Esophagus muscularis mucosa (tissue), 4 donors: ENCODE measurements at regions not wholly inside any gene's neighbourhood (a gene's known extent, or its start where the extent isn't known, plus 50 kb on each side); places are given as distances from the start of the nearest gene placed in this dataset.

Source experiments
- DNase-seq: peaks from one replicate; pipeline ENCODE4 v3.0.0-alpha.2; 2017; ENCODE audit errors: extremely low spot score
- H3K27ac ChIP-seq, 4 donors: fragments of 200-600 bp; sonication (generic); replicated peaks in 1 of 4; 1 replicate in 3 of 4; 2 replicates in 1 of 4; pipeline ENCODE4 v1.5.1; 2016 to 2019; ENCODE audit warnings: mild to moderate bottlenecking in 1 of 4
- H3K27me3 ChIP-seq, 4 donors: fragments of 200-600 bp; sonication (generic); one replicate each; pipeline versions ENCODE4 v1.5.1 to v1.6.0; 2016 to 2019
- H3K36me3 ChIP-seq, 4 donors: fragments of 200-600 bp; sonication (generic); one replicate each; pipeline ENCODE4 v1.5.1; 2016 to 2019
- H3K4me1 ChIP-seq, 4 donors: fragments of 200-600 bp; sonication (generic); one replicate each; pipeline ENCODE4 v1.5.1; 2016 to 2019
- H3K4me3 ChIP-seq, 4 donors: fragments of 200-600 bp; sonication (generic); 1 replicate in 2 of 4; 2 replicates in 2 of 4; pipeline ENCODE4 v1.5.1; 2016 to 2019; ENCODE audit warnings: mild to moderate bottlenecking in 4 of 4, moderate library complexity in 1 of 4
- H3K9me3 ChIP-seq, 4 donors: fragments of 200-600 bp; sonication (generic); 1 replicate in 3 of 4; 2 replicates in 1 of 4; pipeline ENCODE4 v1.5.1; 2016 to 2019
- EP300 ChIP-seq: sonication (generic); formaldehyde crosslinking; IDR thresholded peaks from one replicate; pipeline ENCODE4 v1.6.1; 2017; ENCODE audit warnings: antibody characterized with exemption
- POLR2A ChIP-seq: fragments of 450-650 bp; IDR thresholded peaks from one replicate; pipeline ENCODE4 v1.6.1; 2017; ENCODE audit warnings: antibody characterized with exemption, moderate library complexity, mild to moderate bottlenecking, low read depth
- POLR2AphosphoS5 ChIP-seq, 2 donors: sonication (generic); formaldehyde crosslinking; IDR thresholded peaks; one replicate each; pipeline ENCODE4 v1.6.1; 2017; ENCODE audit warnings: antibody characterized with exemption in 2 of 2
- WGBS: methylation state at CpG from one replicate; pipeline ENCODE4 v1.1.5; 2018; 5-methylcytosine and 5-hydroxymethylcytosine counted together
- intact Hi-C: fragments of 100-400 bp; cut with DNase I; formaldehyde crosslinking; loops from one replicate; pipeline ENCODE4 v1.15.1; 2023
- TF ChIP-seq, protein P1 (sequence below), 3 experiments: fragments of 200-600 bp in 2 of 3; fragments of 450-650 bp in 1 of 3; sonication (generic) in 2 of 3; IDR thresholded peaks; one replicate each; pipeline ENCODE4 v1.5.1; 2017 to 2019; ENCODE audit warnings: antibody characterized with exemption in 3 of 3, mild to moderate bottlenecking in 2 of 3, moderate library complexity in 1 of 3

DNA sequence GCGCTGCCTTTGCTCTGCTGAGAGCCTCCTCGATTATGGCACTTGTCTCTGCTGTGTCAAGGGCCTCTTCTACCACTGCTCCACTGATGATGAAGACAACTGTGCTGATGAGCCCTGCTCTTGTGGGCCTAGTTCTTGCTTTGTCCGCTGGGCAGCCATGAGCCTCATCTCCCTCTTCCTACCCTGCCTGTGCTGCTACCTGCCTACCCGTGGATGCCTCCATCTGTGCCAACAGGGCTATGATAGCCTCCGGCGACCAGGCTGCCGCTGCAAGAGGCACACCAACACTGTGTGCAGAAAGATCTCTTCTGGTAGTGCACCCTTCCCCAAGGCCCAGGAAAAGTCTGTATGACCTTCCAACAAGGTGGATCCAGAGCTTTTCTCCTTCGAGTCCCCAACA lies 106.8 kb upstream of the VAMP7 start:
- no peaks in the 10 kb centered on the region for H3K36me3 ChIP-seq
- H3K4me1 ChIP-seq = no peaks in the 10 kb centered on the region
- intact Hi-C loops = no loop called here
- no peak for DNase-seq
- no peaks in the 10 kb centered on the region for H3K27me3 ChIP-seq
- TF ChIP-seq, protein P1, sequence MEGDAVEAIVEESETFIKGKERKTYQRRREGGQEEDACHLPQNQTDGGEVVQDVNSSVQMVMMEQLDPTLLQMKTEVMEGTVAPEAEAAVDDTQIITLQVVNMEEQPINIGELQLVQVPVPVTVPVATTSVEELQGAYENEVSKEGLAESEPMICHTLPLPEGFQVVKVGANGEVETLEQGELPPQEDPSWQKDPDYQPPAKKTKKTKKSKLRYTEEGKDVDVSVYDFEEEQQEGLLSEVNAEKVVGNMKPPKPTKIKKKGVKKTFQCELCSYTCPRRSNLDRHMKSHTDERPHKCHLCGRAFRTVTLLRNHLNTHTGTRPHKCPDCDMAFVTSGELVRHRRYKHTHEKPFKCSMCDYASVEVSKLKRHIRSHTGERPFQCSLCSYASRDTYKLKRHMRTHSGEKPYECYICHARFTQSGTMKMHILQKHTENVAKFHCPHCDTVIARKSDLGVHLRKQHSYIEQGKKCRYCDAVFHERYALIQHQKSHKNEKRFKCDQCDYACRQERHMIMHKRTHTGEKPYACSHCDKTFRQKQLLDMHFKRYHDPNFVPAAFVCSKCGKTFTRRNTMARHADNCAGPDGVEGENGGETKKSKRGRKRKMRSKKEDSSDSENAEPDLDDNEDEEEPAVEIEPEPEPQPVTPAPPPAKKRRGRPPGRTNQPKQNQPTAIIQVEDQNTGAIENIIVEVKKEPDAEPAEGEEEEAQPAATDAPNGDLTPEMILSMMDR (IDR thresholded peaks at IDR 0.05) = no peak
- TF ChIP-seq EP300 (no peak), POLR2A (no peak), POLR2AphosphoS5 (IDR thresholded peaks at IDR 0.05) (no peak)
- no peak overlapping the region for H3K4me3 ChIP-seq
- H3K27ac ChIP-seq = no peak overlapping the region
- no peaks in the 10 kb centered on the region for H3K9me3 ChIP-seq
- 69% methylated on average over 8 of the region's 8 CpGs for whole genome bisulfite sequencing

DNA sequence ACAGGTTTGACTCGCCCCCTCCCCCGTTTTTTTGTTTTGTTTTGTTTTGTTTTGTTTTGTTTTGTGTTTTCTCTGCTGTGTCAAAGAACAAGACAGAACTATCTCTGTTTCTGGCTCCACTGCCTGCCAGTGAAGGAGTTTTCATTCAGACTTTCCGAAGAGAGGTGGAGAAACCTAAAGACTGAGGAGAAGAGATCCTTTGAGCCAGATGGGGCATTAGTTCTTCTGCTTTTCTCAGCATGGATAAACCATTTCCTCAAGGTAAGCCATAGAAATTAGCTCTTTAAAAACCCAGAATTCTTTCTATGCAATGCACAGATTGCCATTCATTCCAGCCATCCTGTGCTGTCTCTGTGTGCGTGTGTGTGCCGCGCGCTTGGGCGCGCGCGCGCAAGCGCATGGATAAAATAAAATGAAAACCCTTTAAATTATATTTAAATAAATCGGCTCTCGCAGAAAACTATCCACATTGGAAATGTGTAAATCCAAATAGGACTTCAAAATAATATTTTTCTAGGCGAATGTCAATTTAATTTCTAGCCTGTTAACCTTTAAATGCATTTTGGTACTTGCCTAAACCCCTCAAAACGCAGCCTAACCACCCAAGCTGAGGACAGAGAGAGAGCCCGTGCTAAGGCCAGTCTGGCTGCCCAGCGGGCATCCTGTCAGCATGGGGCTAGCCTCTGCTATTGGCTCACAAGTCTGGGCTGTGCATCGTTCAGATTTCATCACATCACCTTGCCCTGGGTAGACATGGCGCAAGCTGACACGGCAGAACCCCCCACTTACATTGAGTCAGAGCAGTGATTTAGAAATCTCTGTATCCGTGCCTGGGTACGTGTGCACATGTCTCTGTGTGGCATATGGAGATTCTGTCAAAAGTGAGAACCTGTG lies 113.0 kb upstream of the VAMP7 start:
- Histone ChIP-seq H3K27ac (no peak overlapping the region), H3K36me3 (no peaks in the 10 kb centered on the region), H3K27me3 (no peaks in the 10 kb centered on the region), H3K4me3 (peak overlapping the region; percentile 47 to 59 (median 50)), H3K9me3 (no peaks in the 10 kb centered on the region), H3K4me1 (peaks cover 0 to 7% (median 3%) of the 10 kb centered on the region in 4 donors)
- 59% methylated on average over 22 of the region's 24 CpGs for whole genome bisulfite sequencing
- TF ChIP-seq EP300 = no peak
- intact Hi-C loops = loop anchor here (10.0 kb wide), 1 partner anchor 63 kb away; no protein-coding TSS in a partner anchor
- DNase-seq = no peak

DNA sequence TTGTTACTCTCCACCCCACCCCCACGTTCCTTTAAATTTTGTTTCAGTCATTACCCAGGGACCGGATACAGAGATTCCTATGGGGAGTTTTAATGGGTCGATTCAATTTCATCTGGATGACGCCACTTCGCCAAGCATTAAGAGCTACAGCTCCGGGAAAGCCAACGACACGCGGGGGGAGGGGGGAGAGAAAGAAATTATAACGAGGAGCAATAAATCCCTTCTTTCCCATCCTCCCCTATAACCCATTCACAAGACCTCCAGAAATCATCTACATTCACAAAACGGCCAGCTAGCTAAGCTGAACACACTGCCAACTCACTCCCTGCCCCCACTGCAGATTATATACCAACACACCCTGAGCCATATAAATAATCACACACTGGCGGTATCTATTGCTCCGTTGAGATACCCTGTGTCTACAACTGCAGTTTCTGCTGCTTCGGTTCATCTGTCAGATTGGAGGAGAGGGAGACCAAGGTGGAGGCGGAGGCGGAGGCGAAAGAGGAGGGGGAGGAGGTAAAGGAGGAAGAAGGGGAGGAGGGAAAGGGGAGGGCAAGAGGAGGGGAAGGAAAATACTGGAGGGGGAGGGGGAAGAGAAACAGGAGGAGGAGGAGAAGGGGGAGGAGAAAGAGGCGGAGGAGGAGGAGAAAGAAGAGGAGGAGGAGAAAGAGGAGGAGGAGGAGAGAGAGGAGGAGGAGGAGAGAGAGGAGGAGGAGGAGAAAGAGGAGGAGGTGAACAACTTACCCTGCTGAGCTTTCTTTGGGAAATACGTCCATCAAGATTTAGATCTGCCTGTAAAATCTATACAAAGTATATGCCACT lies 113.9 kb upstream of the VAMP7 start:
- Histone ChIP-seq H3K4me1 (peaks cover 0 to 7% (median 3%) of the 10 kb centered on the region in 4 donors), H3K27me3 (no peaks in the 10 kb centered on the region), H3K36me3 (no peaks in the 10 kb centered on the region), H3K9me3 (no peaks in the 10 kb centered on the region), H3K4me3 (peak overlapping the region; percentile 47 to 59 (median 50)), H3K27ac (peak overlapping the region; percentile 40 to 66 (median 52))
- WGBS = 37% methylated on average over 19 of the region's 19 CpGs
- no peak for DNase-seq
- intact Hi-C loops = loop anchor here (10.0 kb wide), 1 partner anchor 62 kb away; no protein-coding TSS in a partner anchor
- TF ChIP-seq POLR2AphosphoS5 (IDR thresholded peaks at IDR 0.05) (no peak), EP300 (no peak), POLR2A (no peak)
- TF ChIP-seq, protein P1 (IDR thresholded peaks at IDR 0.05) = no peak

DNA sequence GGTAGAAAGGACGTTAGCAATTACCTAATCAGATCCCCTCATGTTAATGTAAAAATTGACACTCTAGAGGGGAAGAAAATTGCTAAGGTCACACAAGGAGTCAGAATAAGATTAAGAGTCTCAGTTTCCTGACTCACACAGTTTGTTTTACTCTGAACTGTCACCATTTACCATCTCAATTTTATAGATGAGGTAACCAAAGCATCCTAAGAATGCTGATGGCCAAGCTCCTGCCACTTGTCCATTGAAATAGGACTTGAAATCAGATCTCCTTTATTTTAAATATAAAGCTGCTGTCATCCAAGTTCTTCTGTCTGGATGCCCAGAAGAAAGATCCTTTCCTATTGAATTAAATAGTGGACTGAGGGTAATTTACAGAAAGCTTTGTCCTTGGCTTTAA lies 114.8 kb upstream of the VAMP7 start:
- TF ChIP-seq EP300 (no peak), POLR2A (no peak), POLR2AphosphoS5 (IDR thresholded peaks at IDR 0.05) (no peak)
- TF ChIP-seq, protein P1 (IDR thresholded peaks at IDR 0.05) = no peak
- intact Hi-C loops = loop anchor here (10.0 kb wide), 1 partner anchor 62 kb away; no protein-coding TSS in a partner anchor
- H3K27ac ChIP-seq = no peak overlapping the region
- H3K27me3 ChIP-seq = no peaks in the 10 kb centered on the region
- no peaks in the 10 kb centered on the region for H3K9me3 ChIP-seq
- no peaks in the 10 kb centered on the region for H3K36me3 ChIP-seq
- 33% methylated on average over 1 of the region's 1 CpG for WGBS
- H3K4me1 ChIP-seq = peaks cover 0 to 7% (median 3%) of the 10 kb centered on the region in 4 donors
- no peak for DNase-seq
- H3K4me3 ChIP-seq = no peak overlapping the region

DNA sequence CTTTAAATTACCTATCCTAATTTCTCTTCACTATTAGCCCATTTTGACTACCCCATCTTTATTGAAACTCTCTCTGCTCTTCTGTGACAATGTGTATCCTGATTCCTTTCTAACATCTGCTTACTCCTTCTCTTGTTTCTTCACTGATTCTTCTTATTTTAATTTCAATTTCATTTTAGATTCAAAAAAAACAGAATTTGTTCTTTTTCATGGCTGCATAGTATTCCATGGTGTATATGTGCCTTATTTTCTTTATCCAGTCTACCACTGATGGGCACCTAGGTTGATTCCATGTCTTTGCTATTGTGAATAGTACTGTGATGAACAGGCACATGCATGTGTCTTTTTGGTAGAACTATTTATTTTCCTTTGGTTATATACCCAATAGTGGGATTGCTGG lies 120.0 kb upstream of the VAMP7 start:
- Histone ChIP-seq H3K27me3 (no peaks in the 10 kb centered on the region), H3K4me1 (no peaks in the 10 kb centered on the region), H3K9me3 (no peaks in the 10 kb centered on the region), H3K36me3 (no peaks in the 10 kb centered on the region), H3K4me3 (no peak overlapping the region), H3K27ac (no peak overlapping the region)
- intact Hi-C loops = loop anchor here (10.0 kb wide), 1 partner anchor 56 kb away; no protein-coding TSS in a partner anchor
- TF ChIP-seq POLR2AphosphoS5 (IDR thresholded peaks at IDR 0.05) (no peak), EP300 (no peak), POLR2A (no peak)
- TF ChIP-seq, protein P1 (IDR thresholded peaks at IDR 0.05) = no peak
- no peak for DNase-seq
